Fibroblast of lung (primary cell): ENCODE measurements at regions not wholly inside any gene's neighbourhood (a gene's known extent, or its start where the extent isn't known, plus 50 kb on each side); places are given as distances from the start of the nearest gene placed in this dataset.

Experiments used
- EZH2 ChIP-seq: IDR thresholded peaks from 2 replicates; pipeline ENCODE4 v1.5.1; 2012; ENCODE audit warnings: low read length, control low read depth, mild to moderate bottlenecking; ENCODE audit errors: missing control alignments
- TF ChIP-seq, protein P1 (sequence below), 2 donors: IDR thresholded peaks in 1 of 2; conservative IDR thresholded peaks in 1 of 2; 1 replicate in 1 of 2; 2 replicates in 1 of 2; pipeline ENCODE4 v1.5.1; 2011 to 2012; ENCODE audit warnings: low read length in 2 of 2, control low read depth in 1 of 2, inconsistent platforms in 1 of 2, low read depth in 1 of 2, mild to moderate bottlenecking in 1 of 2

DNA sequence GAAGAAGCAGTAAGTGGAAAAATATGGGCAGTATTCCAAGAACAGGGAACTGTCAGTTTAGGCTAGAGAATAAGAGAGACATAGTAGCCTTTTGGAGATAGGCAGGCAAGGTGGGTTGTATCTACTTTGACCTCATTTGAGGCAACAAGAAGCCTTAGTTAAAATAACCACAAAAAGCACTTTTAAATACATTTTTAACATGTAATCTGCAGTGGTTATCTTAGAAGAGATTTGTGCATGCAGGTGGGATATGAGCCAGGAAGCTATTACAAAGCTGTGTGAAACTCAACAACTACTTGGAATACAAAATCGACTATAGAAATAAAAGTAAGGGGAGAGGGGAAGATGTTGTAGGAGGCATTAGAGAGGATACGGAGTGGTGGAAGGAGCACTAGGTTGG lies 143.7 kb upstream of the MCHR2 start:
- TF ChIP-seq, protein P1, sequence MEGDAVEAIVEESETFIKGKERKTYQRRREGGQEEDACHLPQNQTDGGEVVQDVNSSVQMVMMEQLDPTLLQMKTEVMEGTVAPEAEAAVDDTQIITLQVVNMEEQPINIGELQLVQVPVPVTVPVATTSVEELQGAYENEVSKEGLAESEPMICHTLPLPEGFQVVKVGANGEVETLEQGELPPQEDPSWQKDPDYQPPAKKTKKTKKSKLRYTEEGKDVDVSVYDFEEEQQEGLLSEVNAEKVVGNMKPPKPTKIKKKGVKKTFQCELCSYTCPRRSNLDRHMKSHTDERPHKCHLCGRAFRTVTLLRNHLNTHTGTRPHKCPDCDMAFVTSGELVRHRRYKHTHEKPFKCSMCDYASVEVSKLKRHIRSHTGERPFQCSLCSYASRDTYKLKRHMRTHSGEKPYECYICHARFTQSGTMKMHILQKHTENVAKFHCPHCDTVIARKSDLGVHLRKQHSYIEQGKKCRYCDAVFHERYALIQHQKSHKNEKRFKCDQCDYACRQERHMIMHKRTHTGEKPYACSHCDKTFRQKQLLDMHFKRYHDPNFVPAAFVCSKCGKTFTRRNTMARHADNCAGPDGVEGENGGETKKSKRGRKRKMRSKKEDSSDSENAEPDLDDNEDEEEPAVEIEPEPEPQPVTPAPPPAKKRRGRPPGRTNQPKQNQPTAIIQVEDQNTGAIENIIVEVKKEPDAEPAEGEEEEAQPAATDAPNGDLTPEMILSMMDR (conservative IDR thresholded peaks at IDR 0.05 in 1 of 2, IDR thresholded peaks at IDR 0.05 in 1 of 2; ENCODE audit: low read depth in 1 of 2, low read length in 2 of 2) = no peak
- no peak for TF ChIP-seq EZH2
